CD1c-positive myeloid dendritic cell (primary cell): ENCODE measurements at regions not wholly inside any gene's neighbourhood (a gene's known extent, or its start where the extent isn't known, plus 50 kb on each side); places are given as distances from the start of the nearest gene placed in this dataset.
"Not testable (repeated sequence)": the region's sequence is repeated elsewhere in the genome, so short reads cannot be mapped to it uniquely, and the experiment has no call there.

Experiments
- DNase-seq: peaks from one replicate; pipeline ENCODE4 v3.0.0-alpha.2; 2016; ENCODE audit errors: extremely low spot score

GRCh38 chr3:94412936-94413335 lies 350.1 kb downstream of the NSUN3 start:
- DNase-seq: not testable (repeated sequence)

GRCh38 chr3:94413336-94414108 lies 350.7 kb downstream of the NSUN3 start:
- DNase-seq: no peak

DNA sequence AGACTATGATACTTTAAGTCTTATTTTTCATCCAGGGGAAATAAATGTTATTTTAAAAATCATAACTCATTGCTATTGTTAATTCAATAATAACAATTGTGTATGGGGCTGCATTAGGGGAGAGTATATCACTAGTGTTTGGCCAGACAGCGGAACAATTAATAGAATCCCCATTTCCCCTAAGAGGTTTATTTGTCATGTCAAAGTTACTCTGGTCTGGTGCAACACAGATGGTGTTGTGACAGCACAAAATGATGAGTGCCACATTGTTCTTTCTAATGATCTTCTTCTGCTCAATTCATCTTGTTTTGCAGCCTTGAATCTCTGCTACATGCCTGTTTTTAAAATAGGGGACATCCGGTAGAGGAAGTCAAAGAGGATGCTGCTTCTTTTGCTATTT lies 351.6 kb downstream of the NSUN3 start:
- DNase-seq: no peak

DNA sequence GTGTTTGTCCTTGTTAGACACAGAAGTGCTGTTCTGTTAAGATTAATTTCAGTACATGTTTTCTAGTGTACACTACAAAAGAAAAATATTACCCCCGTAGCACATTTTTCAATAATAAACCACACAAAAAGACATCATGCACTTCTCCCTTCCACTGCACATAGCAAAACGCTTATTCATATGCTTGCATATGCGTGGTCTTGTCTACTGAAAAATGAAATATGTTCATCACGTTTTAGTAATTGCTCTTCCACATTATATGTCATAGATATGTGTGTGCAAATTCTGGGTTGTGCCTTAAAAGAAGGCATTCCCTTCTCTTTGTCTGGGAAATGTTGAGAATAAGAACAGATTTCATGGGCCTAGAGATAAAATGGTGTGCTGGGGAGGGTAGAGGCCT lies 353.9 kb downstream of the NSUN3 start:
- no peak for DNase-seq

GRCh38 chr3:94417963-94418455 lies 355.1 kb downstream of the NSUN3 start:
- DNase-seq: no peak

DNA sequence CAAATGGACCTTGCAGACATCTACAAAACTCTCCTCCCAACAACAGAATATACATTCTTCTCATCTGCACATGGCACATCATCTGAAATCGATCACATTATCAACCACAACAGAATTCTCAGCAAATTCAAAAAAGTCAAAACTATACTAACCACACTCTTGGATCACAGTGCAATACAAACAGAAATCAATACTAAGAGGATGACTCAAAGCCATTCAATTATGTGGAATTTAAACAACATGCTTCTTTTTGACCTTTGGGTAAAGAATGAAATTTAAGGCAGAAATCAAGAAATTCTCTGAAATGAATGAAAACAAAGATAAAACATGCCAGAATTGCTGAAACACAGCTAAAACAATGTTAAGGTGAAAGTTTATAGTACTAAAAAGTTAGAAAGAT lies 358.1 kb downstream of the NSUN3 start:
- DNase-seq: no peak

DNA sequence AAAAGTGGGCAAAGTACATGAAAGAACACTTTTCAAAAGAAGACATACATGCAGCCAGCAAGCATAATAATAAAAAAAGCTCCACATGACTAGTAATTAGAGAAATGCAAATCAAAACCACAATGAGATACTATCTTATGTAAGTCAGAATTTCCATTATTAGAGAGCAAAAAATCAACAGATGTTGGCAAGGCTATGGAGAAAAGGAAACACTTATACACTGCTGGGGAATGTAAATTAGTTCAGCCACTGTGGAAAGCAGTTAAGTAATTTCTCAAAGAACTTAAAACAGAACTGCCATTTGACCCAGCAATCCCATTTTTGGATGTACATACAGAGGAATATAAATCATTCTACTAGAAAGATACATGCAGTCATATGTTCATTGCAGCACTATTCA lies 360.7 kb downstream of the NSUN3 start:
- DNase-seq: no peak

GRCh38 chr3:94429517-94429916 lies 366.7 kb downstream of the NSUN3 start:
- DNase-seq: no peak

- DNase-seq: no peak
Measured at GRCh38 chr3:94431876-94432570, 369.2 kb downstream of the NSUN3 start.

- DNase-seq: no peak
Measured at GRCh38 chr3:94433811-94434210, 370.9 kb downstream of the NSUN3 start.

- DNase-seq: no peak
Measured at GRCh38 chr3:94440767-94441493, 378.1 kb downstream of the NSUN3 start.

GRCh38 chr3:94441494-94441847 lies 378.6 kb downstream of the NSUN3 start:
- DNase-seq: no peak

DNA sequence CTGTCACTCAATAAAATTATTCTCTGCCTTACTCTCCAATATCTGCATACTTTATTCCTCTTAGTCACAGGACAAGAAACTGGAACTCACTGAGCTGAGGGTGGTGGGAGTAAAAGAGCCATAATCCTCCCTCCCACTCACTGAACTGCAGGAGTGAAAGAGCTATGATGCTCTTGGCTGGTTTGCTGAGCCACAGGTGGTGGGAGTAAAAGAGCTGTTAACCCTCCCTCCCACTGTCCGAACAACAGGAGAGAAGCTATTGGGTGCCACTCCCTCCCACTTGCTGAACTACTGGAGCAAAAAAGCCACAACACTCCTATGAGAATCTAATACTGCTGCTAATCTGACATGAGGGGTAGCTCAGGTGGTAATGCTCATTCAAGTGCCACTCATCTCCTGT lies 391.0 kb downstream of the NSUN3 start:
- no peak for DNase-seq

DNA sequence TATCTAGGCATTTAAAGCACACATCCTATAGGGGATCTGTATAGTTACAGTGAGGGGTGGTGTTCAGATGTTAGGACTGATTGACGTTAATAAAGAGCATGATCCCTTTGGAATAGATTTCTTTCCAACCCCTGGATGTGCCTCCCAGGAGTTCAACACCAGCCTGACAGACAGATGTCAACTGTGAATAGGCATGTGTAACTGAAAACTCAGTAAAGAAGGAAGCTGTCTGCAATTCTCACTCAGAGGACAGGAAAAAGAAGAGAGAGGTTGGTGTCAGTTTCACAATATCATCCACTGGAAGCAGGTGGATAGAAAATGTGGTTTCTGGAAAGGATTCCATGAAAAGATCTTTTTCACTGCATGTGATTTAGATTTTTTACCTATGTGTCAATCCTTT lies 396.3 kb downstream of the NSUN3 start:
- DNase-seq: no peak

- DNase-seq: no peak
Measured at GRCh38 chr3:94460931-94461330, 398.1 kb downstream of the NSUN3 start.

- DNase-seq: no peak
Measured at GRCh38 chr3:94462931-94463330, 400.1 kb downstream of the NSUN3 start.

GRCh38 chr3:94472511-94472910 lies 409.6 kb downstream of the NSUN3 start:
- DNase-seq: no peak

- DNase-seq: no peak
Measured at GRCh38 chr3:94481226-94481898, 418.5 kb downstream of the NSUN3 start.

GRCh38 chr3:94482686-94483085 lies 419.8 kb downstream of the NSUN3 start:
- no peak for DNase-seq

GRCh38 chr3:94483403-94483802 lies 420.5 kb downstream of the NSUN3 start:
- DNase-seq: no peak

DNA sequence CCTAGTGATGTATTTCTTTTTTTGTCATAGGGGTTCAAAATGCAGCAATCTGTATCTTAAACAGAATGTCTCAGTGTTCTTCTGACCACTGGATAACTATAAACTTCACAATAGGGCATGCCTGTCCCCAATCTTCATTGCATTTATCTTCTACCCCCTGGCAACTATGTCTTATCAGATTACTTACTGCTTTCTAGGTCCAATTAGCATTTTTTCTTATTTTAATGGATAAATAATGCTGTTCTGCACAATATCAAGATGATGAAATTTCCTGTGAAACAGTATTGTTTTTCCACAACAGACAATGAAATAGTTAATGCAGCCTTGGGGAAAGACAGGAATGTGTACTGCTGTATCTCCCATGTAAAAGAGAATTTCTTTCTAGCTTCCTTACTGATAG lies 432.1 kb downstream of the NSUN3 start:
- DNase-seq: no peak

- no peak for DNase-seq
Measured at GRCh38 chr3:94500146-94500545, 437.3 kb downstream of the NSUN3 start.
